ENCODE measurements at regions not wholly inside any gene's neighbourhood (a gene's known extent, or its start where the extent isn't known, plus 50 kb on each side); places are given as distances from the start of the nearest gene placed in this dataset.

- in situ Hi-C loops (cut with MboI; ENCODE audit: low pct_unique_long_range_greater_than_20kb, low sequenced_read_pairs) = no loop called here
- no peak for DNase-seq
Measured at GRCh38 chr6:167435209-167435728, 110.4 kb downstream of the TTLL2 start.

GRCh38 chr6:167437888-167438484 is 113.1 kb downstream of the TTLL2 start:
- DNase-seq = no peak
- in situ Hi-C loops (cut with MboI; ENCODE audit: low pct_unique_long_range_greater_than_20kb, low sequenced_read_pairs) = no loop called here

- no peak for DNase-seq
- in situ Hi-C loops (cut with MboI; ENCODE audit: low pct_unique_long_range_greater_than_20kb, low sequenced_read_pairs) = no loop called here
Measured at GRCh38 chr6:167441715-167442206, 116.9 kb downstream of the TTLL2 start.

GRCh38 chr6:167442245-167442644 is 117.4 kb downstream of the TTLL2 start:
- in situ Hi-C loops (cut with MboI; ENCODE audit: low pct_unique_long_range_greater_than_20kb, low sequenced_read_pairs) = no loop called here
- no peak for DNase-seq

- DNase-seq = no peak
- in situ Hi-C loops (cut with MboI; ENCODE audit: low pct_unique_long_range_greater_than_20kb, low sequenced_read_pairs) = no loop called here
Measured at GRCh38 chr6:167442796-167443680, 118.2 kb downstream of the TTLL2 start.

GRCh38 chr6:167444602-167445346 is 119.9 kb downstream of the TTLL2 start:
- no peak for DNase-seq
- in situ Hi-C loops (cut with MboI; ENCODE audit: low pct_unique_long_range_greater_than_20kb, low sequenced_read_pairs) = no loop called here

- in situ Hi-C loops (cut with MboI; ENCODE audit: low pct_unique_long_range_greater_than_20kb, low sequenced_read_pairs) = no loop called here
Measured at GRCh38 chr6:167445568-167445967, 120.7 kb downstream of the TTLL2 start.

GRCh38 chr6:167446046-167446445 is 121.2 kb downstream of the TTLL2 start:
- DNase-seq = no peak
- in situ Hi-C loops (cut with MboI; ENCODE audit: low pct_unique_long_range_greater_than_20kb, low sequenced_read_pairs) = no loop called here

More at GRCh38 chr6:167445568-167445967, 120.7 kb downstream of the TTLL2 start:
- DNase-seq = no peak

- no peak for DNase-seq
- in situ Hi-C loops (cut with MboI; ENCODE audit: low pct_unique_long_range_greater_than_20kb, low sequenced_read_pairs) = no loop called here
Measured at GRCh38 chr6:167446971-167447370, 122.1 kb downstream of the TTLL2 start.

- in situ Hi-C loops (cut with MboI; ENCODE audit: low pct_unique_long_range_greater_than_20kb, low sequenced_read_pairs) = no loop called here
- no peak for DNase-seq
Measured at GRCh38 chr6:167448378-167448777, 123.5 kb downstream of the TTLL2 start.

GRCh38 chr6:167449094-167449861 is 124.4 kb downstream of the TTLL2 start:
- in situ Hi-C loops (cut with MboI; ENCODE audit: low pct_unique_long_range_greater_than_20kb, low sequenced_read_pairs) = no loop called here

GRCh38 chr6:167450626-167451025 is 125.7 kb downstream of the TTLL2 start:
- in situ Hi-C loops (cut with MboI; ENCODE audit: low pct_unique_long_range_greater_than_20kb, low sequenced_read_pairs) = no loop called here
- DNase-seq = no peak

More at GRCh38 chr6:167449094-167449861, 124.4 kb downstream of the TTLL2 start:
- DNase-seq = no peak

GRCh38 chr6:167452338-167453081 is 127.6 kb downstream of the TTLL2 start:
- in situ Hi-C loops (cut with MboI; ENCODE audit: low pct_unique_long_range_greater_than_20kb, low sequenced_read_pairs) = no loop called here
- DNase-seq = no peak

- in situ Hi-C loops (cut with MboI; ENCODE audit: low pct_unique_long_range_greater_than_20kb, low sequenced_read_pairs) = no loop called here
- DNase-seq = no peak
Measured at GRCh38 chr6:167453082-167453446, 128.2 kb downstream of the TTLL2 start.

GRCh38 chr6:167454003-167454402 is 129.1 kb downstream of the TTLL2 start:
- no peak for DNase-seq
- in situ Hi-C loops (cut with MboI; ENCODE audit: low pct_unique_long_range_greater_than_20kb, low sequenced_read_pairs) = no loop called here

GRCh38 chr6:167455371-167455770 is 130.5 kb downstream of the TTLL2 start:
- no peak for DNase-seq
- in situ Hi-C loops (cut with MboI; ENCODE audit: low pct_unique_long_range_greater_than_20kb, low sequenced_read_pairs) = no loop called here

GRCh38 chr6:167462514-167463312 is 137.8 kb downstream of the TTLL2 start:
- DNase-seq = no peak
- in situ Hi-C loops (cut with MboI; ENCODE audit: low pct_unique_long_range_greater_than_20kb, low sequenced_read_pairs) = no loop called here

All from KBM-7 (cell line).